ENCODE measurements at regions not wholly inside any gene's neighbourhood (a gene's known extent, or its start where the extent isn't known, plus 50 kb on each side); places are given as distances from the start of the nearest gene placed in this dataset.
"Not testable (repeated sequence)": the region's sequence is repeated elsewhere in the genome, so short reads cannot be mapped to it uniquely, and the experiment has no call there.

GRCh38 chr17:20771104-20771503 is 191.6 kb downstream of the CDRT15L2 start:
- no peak for DNase-seq

GRCh38 chr17:20774472-20775135 is 195.1 kb downstream of the CDRT15L2 start:
- DNase-seq: no peak

- DNase-seq: no peak
Measured at GRCh38 chr17:20775331-20775730, 195.8 kb downstream of the CDRT15L2 start.

DNA sequence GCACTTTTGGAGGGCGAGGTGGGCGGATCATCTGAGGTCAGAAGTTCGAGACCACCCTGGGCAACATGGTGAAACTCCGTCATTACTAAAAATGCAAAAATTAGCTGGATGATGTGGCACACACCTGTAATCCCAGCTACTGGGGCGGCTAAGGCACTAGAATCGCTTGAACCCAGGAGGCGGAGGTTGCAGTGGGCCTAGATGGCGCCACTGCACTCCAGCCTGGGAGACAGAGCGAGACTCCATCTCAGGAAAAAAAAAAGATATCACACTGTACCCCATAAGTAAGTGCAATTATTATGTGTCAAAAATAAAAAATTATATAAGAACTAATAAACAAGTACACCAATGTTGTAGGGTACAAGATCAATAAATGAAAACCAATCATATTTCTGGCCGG is 200.0 kb downstream of the CDRT15L2 start:
- no peak for DNase-seq

DNA sequence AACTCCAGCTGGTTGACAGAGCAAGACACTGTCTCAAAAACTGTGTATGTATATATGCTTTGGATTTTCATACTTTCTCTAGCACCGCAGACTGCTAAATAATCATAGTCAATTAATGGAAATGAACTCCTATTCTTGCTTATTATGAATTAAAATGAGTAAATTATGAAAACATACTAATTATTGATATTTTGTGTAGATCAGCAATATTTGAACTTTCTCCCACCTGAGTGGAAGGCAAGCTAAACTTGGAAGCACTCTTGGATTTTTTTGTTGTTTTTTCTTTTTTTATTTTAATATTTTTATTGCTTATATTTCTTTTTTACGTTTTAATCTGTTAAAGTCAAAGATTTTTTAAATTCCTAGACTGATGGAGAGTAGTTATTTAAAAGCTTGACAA is 201.7 kb downstream of the CDRT15L2 start:
- DNase-seq: no peak

DNA sequence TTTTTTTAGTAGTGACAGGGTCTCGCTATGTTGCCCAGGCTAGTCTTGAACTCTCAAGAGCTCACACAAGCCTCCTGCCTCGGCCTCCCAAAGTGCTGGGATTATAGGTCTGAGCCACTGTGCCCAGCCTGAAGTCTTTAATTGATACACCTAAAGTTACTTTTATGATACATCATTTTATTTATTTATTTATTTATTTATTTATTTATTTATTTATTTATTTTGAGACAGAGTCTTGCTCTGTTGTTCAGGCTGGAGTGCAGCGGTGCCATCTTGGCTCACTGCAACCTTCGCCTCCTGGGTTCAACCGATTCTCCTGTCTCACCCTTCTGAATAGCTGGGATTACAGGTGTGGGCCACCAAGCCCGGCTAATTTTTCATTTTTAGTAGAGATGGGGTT is 202.3 kb downstream of the CDRT15L2 start:
- DNase-seq: not testable (repeated sequence)

- DNase-seq: no peak
Measured at GRCh38 chr17:20783091-20783490, 203.6 kb downstream of the CDRT15L2 start.

DNA sequence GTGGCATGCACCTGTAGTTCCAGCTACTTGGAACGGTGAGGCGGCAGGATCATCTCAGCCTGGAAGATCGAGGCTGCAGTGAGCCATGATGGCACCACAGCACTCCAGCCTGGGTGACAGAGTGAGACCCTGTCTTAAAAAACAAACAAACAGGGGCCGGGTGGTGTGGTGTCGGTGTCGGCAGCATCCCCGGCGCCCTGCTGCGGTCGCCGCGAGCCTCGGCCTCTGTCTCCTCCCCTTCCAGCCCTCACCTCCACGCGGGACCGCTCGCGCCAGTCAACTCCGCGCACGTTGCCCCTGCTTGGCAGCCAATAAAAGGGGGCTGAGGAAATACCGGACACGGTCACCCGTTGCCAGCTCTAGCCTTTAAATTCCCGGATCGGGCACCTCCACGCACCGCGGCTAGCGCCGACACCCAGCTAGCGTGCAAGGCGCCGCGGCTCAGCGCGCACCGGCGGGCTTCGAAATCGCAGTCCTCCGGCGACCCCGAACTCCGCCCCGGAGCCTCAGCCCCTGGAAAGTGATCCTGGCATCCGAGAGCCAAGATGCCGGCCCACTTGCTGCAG is 204.7 kb downstream of the CDRT15L2 start:
- DNase-seq: no peak

DNA sequence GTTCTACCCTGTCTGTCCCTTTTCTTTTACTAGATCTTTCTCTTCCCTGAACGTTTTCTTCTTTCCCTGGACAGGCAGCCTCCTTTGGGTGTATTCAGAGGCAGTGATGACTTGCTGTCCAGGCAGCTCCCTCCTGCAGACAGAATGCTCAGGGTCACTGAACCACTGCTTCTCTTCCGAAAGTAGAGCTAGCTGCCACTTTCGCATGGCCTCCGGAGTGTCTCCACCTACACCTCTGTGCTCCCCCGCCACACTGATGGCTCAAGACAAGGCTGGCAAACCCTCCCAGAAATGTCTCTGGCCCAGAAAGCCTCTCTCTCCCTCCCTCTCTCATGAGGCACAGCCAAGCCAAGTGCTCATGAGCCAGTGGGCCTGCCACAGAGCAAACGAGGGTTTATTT is 207.8 kb downstream of the CDRT15L2 start:
- no peak for DNase-seq

DNA sequence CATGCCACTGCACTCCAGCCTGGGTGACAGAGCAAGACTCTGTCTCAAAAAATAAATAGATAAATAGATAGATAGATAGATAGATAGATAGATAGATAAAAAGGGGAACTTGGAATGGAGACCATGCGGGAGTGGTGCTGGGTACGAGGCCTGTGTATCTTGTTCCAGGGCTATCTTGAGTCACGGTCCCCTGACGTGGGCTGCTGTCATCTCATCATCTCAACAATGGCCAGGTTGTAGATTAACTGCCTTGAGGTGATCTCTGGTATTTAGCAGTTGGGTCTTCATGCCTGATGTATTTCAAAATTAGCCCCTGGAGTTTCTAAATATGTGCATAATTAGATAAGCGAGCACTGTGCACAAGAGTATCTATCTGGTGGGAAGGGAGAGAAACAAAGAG is 212.1 kb downstream of the CDRT15L2 start:
- DNase-seq: no peak

DNA sequence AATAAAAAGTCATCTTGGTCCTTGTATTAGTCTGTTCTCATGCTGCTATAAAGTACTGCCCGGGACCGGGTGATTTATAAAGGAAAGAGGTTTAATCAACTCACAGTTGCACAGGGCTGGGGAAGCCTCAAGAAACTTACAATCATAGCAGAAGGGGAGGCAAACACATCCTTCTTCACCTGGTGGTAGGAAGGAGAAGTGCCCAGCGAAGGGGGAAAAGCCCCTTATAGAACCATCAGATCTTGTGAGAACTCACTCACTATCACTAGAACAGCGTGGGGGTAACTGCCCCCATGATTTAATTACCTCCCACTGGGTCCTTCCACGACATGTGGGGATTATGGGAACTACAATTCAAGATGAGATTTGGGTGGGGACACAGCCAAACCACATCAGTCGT is 215.0 kb downstream of the CDRT15L2 start:
- DNase-seq: not testable (repeated sequence)

DNA sequence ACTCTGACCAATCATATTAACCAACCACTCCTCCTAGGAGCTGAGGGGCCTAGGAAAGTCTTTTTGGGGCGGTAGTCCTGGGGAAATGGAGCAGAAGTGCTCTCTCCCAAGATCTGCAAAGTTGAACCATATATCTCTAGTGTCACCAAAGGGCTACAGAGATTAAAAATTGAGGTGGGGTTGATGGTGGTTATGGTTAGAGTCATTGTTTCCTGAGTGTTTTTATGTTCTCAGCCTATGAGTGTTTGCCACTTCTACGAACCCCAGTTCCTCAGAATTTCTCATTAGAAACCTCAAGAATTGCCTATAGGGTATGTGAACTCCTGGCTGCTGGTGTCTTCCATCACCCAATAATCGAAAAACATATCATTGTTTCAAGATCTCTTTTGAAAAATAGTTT is 217.8 kb downstream of the CDRT15L2 start:
- DNase-seq: no peak

- no peak for DNase-seq
Measured at GRCh38 chr17:20800146-20800545, 220.6 kb downstream of the CDRT15L2 start.

DNA sequence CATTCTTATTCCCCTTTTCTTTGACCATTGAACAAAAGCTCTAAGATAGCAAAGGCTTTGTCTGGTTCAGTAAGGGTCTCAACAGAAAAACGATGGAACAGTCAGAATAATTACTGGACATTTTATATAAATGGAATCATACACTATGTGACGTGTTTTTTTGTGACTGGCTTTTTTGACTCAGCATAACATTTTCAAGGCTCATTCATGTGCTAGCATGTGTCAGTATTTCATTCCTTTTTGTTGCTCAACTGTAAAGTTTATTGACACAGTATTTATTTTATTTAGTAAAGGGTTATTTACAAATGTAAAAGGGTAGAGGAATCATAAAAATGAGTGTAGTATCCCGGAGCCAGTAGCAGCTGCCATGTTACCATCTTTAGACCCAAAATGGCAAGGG is 226.2 kb downstream of the CDRT15L2 start:
- no peak for DNase-seq

- not testable (repeated sequence) for DNase-seq
Measured at GRCh38 chr17:20807566-20807965, 228.0 kb downstream of the CDRT15L2 start.

- DNase-seq: not testable (repeated sequence)
Measured at GRCh38 chr17:20815410-20815809, 227.4 kb downstream of the USP22 start.

DNA sequence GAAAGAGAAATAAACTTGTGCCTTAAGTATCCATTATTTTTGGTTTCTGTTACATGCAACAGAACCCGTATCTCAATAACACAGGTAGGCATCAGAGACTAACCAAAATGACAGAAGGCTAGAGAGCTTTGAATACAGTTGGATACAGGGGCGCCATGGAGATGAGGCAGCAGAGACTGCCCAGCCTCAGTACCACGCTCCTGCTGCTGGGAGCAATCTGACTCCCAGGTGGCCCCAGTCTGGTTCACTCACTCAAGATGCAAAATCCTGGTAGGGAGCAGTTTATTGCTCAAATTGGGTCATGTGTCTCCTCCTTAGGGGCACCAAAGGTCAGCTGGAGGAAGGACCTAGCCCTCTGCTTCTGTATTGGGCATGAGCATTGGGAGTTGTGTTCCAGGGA is 218.9 kb downstream of the USP22 start:
- no peak for DNase-seq

DNA sequence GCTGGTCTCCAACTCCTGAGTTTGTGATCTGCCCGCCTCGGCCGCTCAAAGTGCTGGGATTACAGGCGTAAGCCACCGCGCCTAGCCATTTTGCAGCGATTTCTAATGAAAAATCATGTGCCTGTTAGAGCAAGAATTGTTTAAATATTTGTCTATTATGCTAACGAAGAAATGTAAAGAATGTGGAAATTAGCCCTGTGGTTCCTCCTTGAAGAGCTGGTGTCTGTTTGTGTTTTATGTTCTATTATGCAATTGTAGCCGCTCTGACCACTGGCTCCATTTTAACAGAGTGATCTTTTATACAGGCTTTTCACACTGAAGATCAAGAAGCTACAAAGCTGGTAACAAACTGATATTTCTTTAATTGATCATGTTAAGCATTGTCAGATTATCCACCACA is 217.3 kb downstream of the USP22 start:
- DNase-seq: no peak

DNA sequence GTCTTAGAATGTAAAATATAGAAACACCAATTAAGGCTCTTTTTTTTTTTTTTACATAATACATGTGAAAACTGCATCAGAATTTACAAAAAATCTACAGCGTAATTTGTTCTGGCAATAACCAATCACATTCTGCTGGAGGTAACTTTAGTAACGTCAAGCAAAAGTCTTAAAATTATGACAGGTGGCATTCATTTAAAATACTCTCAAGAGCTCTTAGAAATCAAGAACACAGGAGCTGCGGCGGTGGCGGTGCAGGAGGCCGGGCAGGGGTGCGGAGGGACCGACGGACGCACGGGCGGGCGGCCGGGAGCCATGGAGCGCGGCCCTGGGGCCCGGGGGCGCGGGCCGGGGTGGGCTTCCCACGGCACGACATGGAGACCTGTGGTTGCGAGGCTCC is 202.4 kb downstream of the USP22 start:
- DNase-seq: not testable (repeated sequence)

DNA sequence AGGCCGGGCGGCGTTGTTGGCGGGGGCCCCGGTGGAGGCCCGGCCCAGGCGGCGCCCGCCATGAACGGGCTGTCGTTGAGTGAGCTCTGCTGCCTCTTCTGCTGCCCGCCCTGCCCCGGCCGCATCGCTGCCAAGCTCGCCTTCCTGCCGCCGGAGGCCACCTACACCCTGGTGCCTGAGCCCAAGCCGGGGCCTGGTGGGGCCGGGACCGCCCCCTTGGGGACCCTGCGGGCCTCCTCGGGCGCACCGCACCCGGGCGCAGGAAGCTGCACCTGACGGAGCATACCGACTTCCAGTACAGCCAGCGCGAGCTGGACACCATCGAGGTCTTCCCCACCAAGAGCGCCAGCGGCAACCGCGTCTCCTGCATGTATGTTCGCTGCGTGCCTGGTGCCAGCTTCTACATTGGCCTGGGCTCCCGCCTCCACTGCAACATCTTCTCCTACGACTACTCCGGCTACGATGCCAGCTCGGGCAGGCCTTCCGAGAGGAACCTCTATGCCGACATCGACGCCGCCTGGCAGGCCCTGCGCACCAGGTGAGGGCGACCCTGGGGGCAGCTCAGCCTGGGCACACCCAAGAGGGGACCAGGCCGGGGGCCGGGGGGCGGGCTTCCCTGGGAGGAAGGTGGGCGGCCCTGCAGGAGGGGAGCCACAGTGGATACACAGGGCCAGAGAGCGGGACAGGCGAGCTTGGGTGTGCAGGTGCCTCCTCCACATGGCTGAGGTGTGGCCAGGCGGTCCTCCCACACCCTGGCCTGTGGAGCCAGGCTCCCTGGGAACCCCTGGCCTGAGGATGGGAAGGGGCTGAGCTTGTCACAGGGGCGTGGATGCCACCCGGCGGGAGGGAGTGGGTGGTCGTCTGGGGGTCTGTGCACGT is 201.6 kb downstream of the USP22 start:
- DNase-seq: not testable (repeated sequence)

GRCh38 chr17:20842012-20842411 is 200.8 kb downstream of the USP22 start:
- DNase-seq: not testable (repeated sequence)

- not testable (repeated sequence) for DNase-seq
Measured at GRCh38 chr17:20843261-20843660, 199.6 kb downstream of the USP22 start.

- DNase-seq: not testable (repeated sequence)
Measured at GRCh38 chr17:20843799-20844553, 198.8 kb downstream of the USP22 start.

Data from HCEC 1CT (cell line).